RKO (cell line): ENCODE measurements at regions not wholly inside any gene's neighbourhood (a gene's known extent, or its start where the extent isn't known, plus 50 kb on each side); places are given as distances from the start of the nearest gene placed in this dataset.
A peak's percentile ranks its signal among the peaks of the same experiment; 100 is the strongest.
"Not testable (repeated sequence)": the region's sequence is repeated elsewhere in the genome, so short reads cannot be mapped to it uniquely, and the experiment has no call there.

Source experiments
- DNase-seq: peaks from one replicate; pipeline ENCODE4 v3.0.0-alpha.2; 2016; ENCODE audit warnings: low spot score

DNA sequence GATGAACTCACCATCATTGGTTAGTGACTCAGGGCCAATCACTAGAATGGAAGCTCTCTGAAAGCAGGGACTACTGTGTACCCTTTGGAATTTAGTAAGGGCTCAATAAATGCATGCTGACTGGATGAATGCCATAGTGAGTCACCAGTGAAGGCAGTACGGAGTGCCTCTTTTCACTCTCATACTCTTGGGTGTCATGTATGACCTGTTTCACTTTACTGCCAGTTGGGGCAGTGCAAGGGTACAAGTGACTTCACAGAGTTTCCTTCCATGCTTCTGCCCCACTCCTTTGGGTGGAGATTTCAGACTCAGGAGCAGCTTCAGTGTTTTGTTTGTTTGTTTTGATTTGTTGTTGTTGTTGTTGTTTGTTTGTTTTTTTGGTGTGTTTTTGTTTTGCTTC, 57.7 kb downstream of the SOX3 start:
- DNase-seq, result peak; percentile 2

GRCh38 chrX:140440876-140441275, 64.0 kb downstream of the SOX3 start:
- no peak for DNase-seq

DNA sequence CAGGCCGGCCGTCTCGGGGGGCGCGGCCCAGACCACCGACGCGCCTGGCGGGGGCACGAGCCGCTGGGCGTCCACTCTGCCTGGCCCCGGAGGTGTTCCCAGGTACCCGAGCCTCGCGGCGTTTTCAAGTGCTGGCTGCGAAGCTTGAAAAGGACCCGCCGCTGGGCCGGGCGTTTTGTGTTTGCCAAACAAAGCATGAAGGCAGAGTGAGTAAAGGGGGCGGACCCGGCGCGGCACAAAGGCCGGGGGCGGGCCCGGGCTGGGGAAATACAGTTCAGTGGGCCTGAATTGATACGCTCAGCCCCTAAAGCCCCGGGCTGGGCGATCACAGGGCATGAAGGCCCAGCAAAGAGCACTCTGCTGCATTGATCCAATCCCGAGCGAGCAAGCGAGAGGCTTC, 65.4 kb downstream of the SOX3 start:
- no peak for DNase-seq

DNA sequence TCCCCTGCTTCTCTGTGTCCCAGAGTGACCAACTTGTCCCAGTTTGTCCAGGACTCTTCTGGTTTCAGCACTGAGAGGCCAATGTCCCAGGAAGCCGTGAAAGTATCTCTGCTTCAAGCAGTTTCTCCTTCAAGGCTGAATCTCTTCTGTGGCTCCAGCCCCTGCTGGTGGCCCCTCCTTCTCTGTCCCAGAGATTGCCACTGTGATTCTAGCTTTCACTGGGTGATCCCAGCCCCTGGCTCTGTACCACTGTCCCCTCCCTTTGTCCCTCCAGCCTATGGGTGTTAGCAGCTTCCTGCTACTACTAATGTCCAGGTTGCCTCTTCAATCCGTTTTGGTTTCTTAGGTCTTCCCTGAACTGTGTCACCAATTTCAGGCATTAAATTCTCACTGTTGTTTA, 70.5 kb downstream of the SOX3 start:
- DNase-seq, result no peak

GRCh38 chrX:140433582-140433981, 71.3 kb downstream of the SOX3 start:
- no peak for DNase-seq

DNA sequence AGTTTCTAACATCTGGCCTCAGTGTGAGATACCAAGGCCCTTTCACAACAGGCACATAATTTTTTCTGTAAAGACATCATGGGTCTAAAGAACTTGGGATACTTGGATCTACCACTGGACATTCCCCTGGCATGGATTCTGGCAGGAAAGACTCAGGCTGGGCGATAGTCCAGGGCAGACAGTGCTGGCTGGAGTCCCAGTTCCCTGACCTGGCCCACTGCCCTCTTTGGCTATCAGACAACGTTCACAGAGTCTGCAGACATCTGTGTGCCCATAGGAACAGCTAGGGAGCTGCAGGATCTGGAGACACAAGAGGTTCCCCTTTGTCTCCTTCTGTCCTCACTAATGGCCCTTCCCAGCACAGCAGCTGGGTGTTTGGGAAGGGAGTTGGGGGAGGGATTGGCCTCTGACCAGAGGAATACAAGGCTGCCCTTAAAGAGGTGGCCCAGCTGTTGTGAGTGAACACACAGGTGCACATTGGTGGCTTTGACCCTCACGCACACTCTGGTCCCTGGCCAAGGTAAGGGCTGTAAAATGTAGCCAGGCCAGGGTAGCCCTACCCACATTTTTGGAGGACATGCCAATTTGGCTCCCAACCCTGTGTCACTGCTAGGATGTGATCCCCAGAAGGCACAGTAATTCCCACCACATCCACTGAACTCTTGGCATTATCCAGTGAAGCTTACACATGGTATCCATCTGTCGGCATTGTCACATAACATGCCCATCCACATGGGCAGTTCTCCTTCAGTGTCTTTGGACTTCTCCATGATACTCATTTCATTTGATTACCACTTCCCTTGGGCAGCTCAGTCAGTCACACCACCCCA, 72.3 kb downstream of the SOX3 start:
- DNase-seq, result no peak

DNA sequence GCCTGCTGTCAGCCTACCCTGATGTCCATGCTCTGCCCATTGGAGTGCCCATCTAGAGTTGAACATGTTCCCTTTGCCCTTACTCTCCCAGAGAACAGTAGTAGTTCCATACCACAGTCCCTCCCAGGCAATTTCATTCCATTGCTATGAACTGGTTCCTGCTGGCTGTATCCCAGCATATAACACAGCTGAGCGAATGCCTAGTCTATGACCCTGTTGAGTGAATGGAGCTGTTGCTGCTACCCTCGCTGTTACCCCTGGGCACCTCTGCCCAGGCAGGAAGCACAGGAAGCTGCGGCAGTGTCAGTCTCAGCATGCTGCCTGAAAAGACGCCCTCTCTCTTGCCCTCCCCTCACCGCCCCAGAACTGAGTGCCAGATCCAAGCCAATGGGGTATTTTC, 73.3 kb downstream of the SOX3 start:
- no peak for DNase-seq

- no peak for DNase-seq
These were observed 79.0 kb downstream of the SOX3 start for GRCh38 chrX:140425712-140426395.

DNA sequence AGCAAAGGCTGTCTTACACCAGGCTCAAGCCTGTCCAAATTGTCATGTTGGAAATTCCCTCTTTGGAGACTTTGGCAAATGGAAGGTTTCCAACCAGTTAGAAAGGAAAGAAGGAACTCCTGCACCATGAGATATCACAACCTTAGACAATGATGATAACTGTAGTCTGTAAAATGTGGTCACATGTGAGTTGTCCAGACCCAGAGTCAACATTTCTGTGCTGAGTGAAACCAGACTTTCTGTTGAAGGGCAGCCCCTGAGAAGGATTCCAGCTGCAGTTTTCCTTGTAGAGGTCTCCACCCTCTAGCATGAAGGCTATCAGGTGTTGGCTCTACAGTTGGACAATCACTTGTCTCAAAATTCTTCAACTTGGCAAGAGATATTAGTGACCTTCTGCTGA, 82.4 kb downstream of the SOX3 start:
- DNase-seq, result no peak

DNA sequence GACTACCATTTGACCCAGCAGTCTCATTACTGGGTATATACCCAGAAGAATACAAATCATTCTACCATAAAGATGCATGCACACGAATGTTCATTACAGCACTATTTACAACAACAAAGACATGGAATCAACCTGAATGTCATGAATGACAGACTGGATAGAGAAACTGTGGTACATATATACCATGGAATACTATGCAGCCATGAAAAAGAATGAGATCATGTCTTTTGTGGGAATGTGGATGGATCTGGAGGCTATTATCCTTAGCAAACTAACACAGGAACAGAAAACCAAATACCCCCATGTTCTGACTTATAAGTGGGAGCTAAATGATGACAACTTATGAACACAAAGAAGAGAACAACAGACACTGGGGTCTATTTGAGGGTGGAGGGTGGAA, 102.7 kb downstream of the SOX3 start:
- DNase-seq, result not testable (repeated sequence)

- not testable (repeated sequence) for DNase-seq
These were observed 108.5 kb downstream of the SOX3 start for GRCh38 chrX:140396326-140396725.

DNA sequence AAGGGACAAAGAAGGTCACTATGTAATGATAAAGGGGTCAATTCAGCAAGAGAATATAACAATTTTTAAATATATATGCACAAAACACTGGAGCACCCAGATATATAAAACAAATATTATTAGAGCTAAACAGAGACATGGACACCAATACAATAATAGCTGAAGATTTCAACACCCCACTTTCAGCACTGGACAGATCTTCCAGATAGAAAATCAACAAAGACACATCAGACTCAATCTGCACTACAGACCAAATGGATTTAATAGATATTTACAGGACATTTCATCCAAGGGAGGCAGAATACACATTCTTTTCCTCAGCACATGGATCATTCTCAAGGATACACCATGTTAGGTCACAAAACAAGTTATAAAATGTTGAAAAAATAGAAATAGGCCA, 111.4 kb downstream of the SOX3 start:
- no peak for DNase-seq

- DNase-seq, result no peak
These were observed 113.6 kb downstream of the SOX3 start for GRCh38 chrX:140391313-140391712.

- DNase-seq, result no peak
These were observed 115.5 kb downstream of the SOX3 start for GRCh38 chrX:140389331-140389730.

GRCh38 chrX:140362861-140363260, 142.0 kb downstream of the SOX3 start:
- DNase-seq, result no peak

DNA sequence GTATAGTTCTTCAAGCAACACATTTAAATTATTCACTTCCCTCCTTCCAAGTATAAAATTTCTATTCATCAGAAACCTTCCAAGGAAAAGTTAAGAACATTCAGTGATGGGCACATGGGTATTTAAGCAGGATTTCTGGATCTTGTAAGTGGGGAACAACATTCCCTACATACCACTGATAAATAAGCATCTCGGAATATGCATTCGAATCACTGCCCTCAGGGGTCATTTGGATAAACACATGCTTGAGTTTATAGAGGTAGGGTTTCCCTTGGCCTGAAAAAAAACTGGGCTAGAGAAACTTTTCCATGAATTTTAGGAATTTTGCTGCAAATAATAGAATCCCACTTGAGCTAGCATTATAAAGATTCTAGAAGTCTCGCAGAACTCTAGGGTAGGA, 143.9 kb downstream of the SOX3 start:
- no peak for DNase-seq

DNA sequence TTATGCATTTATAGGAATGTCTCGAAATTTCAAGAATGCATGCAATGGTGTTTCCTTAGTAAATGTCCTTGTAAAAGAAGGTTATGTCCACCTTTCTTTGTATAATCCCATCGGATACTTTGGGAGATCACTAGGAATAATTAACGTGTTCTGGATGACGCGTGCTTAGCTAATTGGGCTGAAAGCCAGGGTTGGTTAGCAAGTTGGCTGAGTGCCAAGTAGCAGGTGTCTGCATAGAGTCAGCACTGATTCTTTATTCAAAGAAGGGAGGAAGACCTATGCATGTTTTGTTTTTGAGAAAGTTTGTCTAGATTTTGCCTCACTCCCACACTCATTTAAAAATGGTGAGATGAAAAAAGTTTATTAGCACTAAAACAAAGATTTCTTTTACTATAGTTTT, 144.6 kb downstream of the SOX3 start:
- no peak for DNase-seq

GRCh38 chrX:140355922-140356321, 148.9 kb downstream of the SOX3 start:
- no peak for DNase-seq

DNA sequence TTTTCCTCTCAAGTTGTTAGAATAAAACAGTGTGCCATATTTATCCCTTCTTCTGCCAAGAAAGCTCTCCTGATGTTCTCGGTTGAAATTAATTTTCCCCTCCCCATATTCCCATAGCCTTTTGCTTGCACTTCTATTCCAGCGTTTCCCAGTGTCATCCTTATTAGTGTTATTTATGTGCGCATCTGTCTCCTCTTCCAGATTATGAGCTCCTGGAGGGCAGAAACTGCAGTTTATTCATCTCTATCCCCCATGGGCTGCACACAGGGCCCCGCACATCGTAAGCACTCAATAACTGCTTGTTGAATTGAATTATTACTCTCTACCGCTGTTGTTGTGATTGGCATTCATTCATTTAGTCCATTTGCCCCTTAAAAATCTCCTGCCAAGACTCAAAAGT, 149.4 kb downstream of the SOX3 start:
- DNase-seq, result no peak

DNA sequence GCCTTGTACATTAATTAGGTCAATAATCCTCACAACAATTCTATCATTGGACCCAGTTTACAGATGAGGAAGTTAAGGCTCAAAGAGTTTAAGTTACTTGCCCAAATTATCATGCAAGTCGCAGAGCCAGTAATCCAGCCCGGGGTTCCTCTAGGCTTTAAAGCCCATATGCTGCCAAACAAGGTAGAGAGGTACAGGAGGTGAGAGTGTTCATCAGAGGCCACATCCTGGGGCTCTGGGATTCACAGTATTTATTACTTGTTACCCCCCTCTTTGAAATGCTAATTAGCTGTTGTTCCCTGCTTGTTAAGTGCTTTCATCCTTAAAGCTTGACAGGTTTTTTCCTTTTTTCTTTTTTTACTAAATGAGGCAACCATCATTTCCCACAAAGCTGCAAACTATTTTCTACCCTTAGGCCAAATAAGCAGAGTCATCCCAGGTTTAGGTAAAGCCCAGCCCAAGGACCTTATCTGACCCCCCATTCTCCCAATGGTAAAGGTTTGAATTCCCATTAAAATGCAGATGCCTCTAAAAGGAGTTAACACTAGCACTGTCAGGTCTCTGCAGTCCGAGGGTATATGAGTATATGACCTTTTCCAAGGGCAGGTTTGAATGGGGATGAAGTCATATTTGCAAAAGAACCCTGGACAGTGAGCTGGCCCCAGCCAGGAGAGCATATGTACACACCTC, 150.3 kb downstream of the SOX3 start:
- DNase-seq, result no peak

DNA sequence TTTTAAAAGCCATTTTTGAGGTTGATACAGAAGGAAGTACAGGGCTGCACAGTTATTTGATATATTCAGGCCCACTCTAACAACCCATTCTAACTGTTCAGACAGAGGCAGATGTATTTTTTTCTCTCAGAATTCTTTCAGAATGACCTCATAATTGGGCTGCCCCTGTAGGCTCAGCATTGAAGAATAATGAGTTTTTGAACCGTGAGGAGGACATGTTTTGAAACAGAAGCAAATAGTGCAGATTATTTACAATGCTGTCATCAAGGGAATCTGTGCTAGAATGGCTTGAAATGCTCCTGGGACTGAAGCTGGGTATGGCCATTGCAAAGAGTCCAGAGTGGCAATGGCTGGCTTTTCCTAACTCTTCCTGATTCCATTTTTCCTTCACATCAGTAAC, 158.1 kb downstream of the SOX3 start:
- DNase-seq, result no peak

GRCh38 chrX:140343226-140343868, 161.5 kb downstream of the SOX3 start:
- peak; percentile 9 for DNase-seq

GRCh38 chrX:140342410-140342809, 162.5 kb downstream of the SOX3 start:
- no peak for DNase-seq
